Ascending aorta (tissue), 2 donors: ENCODE measurements at regions not wholly inside any gene's neighbourhood (a gene's known extent, or its start where the extent isn't known, plus 50 kb on each side); places are given as distances from the start of the nearest gene placed in this dataset.

Experiments used
- DNase-seq, 2 donors: peaks; one replicate each; pipeline ENCODE4 v3.0.0-alpha.2; 2019; ENCODE audit warnings: low spot score in 2 of 2
- H3K27ac ChIP-seq, 2 donors: fragments of 200-600 bp; sonication (generic); one replicate each; pipeline ENCODE4 v1.5.1; 2016 to 2017; ENCODE audit warnings: mild to moderate bottlenecking in 1 of 2
- H3K27me3 ChIP-seq: fragments of 200-600 bp; sonication (generic); one replicate; pipeline ENCODE4 v1.5.1; 2017
- H3K36me3 ChIP-seq, 2 donors: fragments of 200-600 bp; sonication (generic); one replicate each; pipeline ENCODE4 v1.5.1; 2016
- H3K4me1 ChIP-seq, 2 donors: fragments of 200-600 bp; sonication (generic); one replicate each; pipeline ENCODE4 v1.5.1; 2016 to 2017; ENCODE audit warnings: mild to moderate bottlenecking in 1 of 2
- H3K4me3 ChIP-seq, 2 donors: fragments of 200-600 bp; sonication (generic); one replicate each; pipeline ENCODE4 v1.5.1; 2016 to 2017; ENCODE audit warnings: mild to moderate bottlenecking in 1 of 2
- H3K9me3 ChIP-seq, 2 donors: fragments of 200-600 bp; sonication (generic); one replicate each; pipeline ENCODE4 v1.5.1; 2016
- CTCF ChIP-seq, 3 experiments: fragments of 200-600 bp in 2 of 3; fragments of 450-650 bp in 1 of 3; sonication (generic) in 2 of 3; IDR thresholded peaks; one replicate each; pipeline ENCODE4 v1.5.1; 2016 to 2019; ENCODE audit warnings: antibody characterized with exemption in 3 of 3, mild to moderate bottlenecking in 1 of 3, moderate library complexity in 1 of 3
- intact Hi-C: fragments of 100-400 bp; cut with DNase I; formaldehyde crosslinking; loops from one replicate; pipeline ENCODE4 v1.15.1; 2023

- H3K27me3 ChIP-seq: no peaks in the 10 kb centered on the region
- H3K4me1 ChIP-seq: no peaks in the 10 kb centered on the region
- no peaks in the 10 kb centered on the region for H3K36me3 ChIP-seq
- TF ChIP-seq CTCF (IDR thresholded peaks at IDR 0.05): no peak
- no peak overlapping the region for H3K4me3 ChIP-seq
- no peaks in the 10 kb centered on the region for H3K9me3 ChIP-seq
- no peak for DNase-seq
- no peak overlapping the region for H3K27ac ChIP-seq
- intact Hi-C loops: no loop called here
Measured at GRCh38 chr13:95497381-95497807, 55.1 kb upstream of the CLDN10 start.

GRCh38 chr13:95498886-95499285 lies 53.6 kb upstream of the CLDN10 start:
- DNase-seq: no peak
- TF ChIP-seq CTCF (IDR thresholded peaks at IDR 0.05): no peak
- intact Hi-C loops: no loop called here
- Histone ChIP-seq H3K27me3 (no peaks in the 10 kb centered on the region), H3K9me3 (no peaks in the 10 kb centered on the region), H3K4me3 (no peak overlapping the region), H3K27ac (no peak overlapping the region), H3K36me3 (no peaks in the 10 kb centered on the region), H3K4me1 (no peaks in the 10 kb centered on the region)

DNA sequence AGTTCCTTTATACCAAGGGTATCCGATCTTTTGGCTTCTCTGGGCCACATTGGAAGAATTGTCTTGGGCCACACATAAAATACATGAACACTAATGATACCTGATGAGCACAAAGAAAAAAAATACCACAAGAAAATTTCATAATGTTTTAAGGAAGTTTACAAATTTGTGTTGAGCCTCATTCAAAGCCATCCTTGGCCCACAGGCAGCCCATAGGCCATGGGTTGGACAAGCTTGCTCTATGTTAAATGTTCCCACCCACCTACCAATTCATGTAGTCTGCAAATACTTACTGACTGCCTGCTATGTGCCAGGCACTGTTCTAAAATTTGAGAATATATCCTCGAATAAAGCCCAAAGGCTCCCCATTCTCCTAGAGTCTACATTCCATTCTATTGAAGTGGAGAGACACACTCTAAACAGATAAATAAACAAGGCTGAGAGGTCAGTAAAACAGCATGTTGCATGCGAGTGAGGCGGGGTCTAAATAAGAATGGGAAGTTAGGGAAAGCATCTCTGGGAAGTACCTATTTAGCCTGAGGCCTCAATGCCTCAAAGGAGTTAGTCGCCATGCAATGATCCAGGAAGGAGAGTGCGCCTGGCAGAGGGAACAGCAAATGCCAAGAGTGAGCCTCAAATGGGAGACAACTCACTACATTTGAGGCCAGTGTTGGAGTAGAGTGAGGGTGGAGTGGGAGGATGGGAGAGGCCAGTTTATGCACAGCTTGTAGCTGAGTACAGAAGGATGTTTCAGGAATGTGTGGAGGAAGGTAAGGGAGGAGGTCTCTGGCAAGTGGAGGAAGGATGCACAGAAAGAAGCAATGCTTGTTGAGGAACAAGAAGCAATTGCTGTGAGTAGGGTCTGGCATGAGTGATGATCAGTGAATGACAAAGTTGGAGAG lies 52.5 kb upstream of the CLDN10 start:
- intact Hi-C loops: no loop called here
- Histone ChIP-seq H3K4me1 (peaks cover 0 to 4% of the 10 kb centered on the region in 2 donors), H3K36me3 (no peaks in the 10 kb centered on the region)

DNA sequence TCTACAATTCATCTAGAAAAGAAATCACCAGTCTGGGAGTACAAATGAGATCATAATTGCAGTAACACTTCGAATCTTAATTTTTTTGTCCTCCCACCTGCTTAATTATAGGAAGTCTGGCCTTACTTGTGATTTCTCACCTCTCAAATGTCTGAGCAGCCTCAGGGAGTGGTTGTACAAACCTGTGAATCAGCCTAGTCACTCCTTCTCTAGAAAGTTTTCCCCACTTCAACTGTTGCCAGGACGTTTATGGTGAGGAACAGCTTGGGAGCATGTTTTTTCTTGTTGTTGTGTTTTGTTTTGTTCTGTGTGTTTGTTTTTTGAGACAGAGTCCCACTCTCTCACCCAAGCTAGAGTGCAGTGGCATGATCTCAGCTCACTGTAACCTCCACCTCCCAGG lies 50.3 kb upstream of the CLDN10 start:
- Histone ChIP-seq H3K4me1 (peaks cover 0 to 7% of the 10 kb centered on the region in 2 donors), H3K27me3 (no peaks in the 10 kb centered on the region), H3K27ac (no peak overlapping the region), H3K9me3 (no peaks in the 10 kb centered on the region), H3K36me3 (no peaks in the 10 kb centered on the region), H3K4me3 (no peak overlapping the region)
- TF ChIP-seq CTCF (IDR thresholded peaks at IDR 0.05): no peak
- DNase-seq: no peak
- intact Hi-C loops: no loop called here

More for the DNA sequence above, 52.5 kb upstream of the CLDN10 start:
- H3K27me3 ChIP-seq: no peaks in the 10 kb centered on the region
- TF ChIP-seq CTCF (IDR thresholded peaks at IDR 0.05): no peak
- H3K27ac ChIP-seq: no peak overlapping the region
- no peak for DNase-seq
- H3K9me3 ChIP-seq: no peaks in the 10 kb centered on the region
- H3K4me3 ChIP-seq: no peak overlapping the region
